Esophagus muscularis mucosa (tissue), 4 donors: ENCODE measurements at regions not wholly inside any gene's neighbourhood (a gene's known extent, or its start where the extent isn't known, plus 50 kb on each side); places are given as distances from the start of the nearest gene placed in this dataset.
"Not testable (repeated sequence)": the region's sequence is repeated elsewhere in the genome, so short reads cannot be mapped to it uniquely, and the experiment has no call there.

ENCODE experiments used
- EP300 ChIP-seq: sonication (generic); formaldehyde crosslinking; IDR thresholded peaks from one replicate; pipeline ENCODE4 v1.6.1; 2017; ENCODE audit warnings: antibody characterized with exemption
- POLR2A ChIP-seq: fragments of 450-650 bp; IDR thresholded peaks from one replicate; pipeline ENCODE4 v1.6.1; 2017; ENCODE audit warnings: antibody characterized with exemption, moderate library complexity, mild to moderate bottlenecking, low read depth
- POLR2AphosphoS5 ChIP-seq, 2 donors: sonication (generic); formaldehyde crosslinking; IDR thresholded peaks; one replicate each; pipeline ENCODE4 v1.6.1; 2017; ENCODE audit warnings: antibody characterized with exemption in 2 of 2
- TF ChIP-seq, protein P1 (sequence below), 3 experiments: fragments of 200-600 bp in 2 of 3; fragments of 450-650 bp in 1 of 3; sonication (generic) in 2 of 3; IDR thresholded peaks; one replicate each; pipeline ENCODE4 v1.5.1; 2017 to 2019; ENCODE audit warnings: antibody characterized with exemption in 3 of 3, mild to moderate bottlenecking in 2 of 3, moderate library complexity in 1 of 3

DNA sequence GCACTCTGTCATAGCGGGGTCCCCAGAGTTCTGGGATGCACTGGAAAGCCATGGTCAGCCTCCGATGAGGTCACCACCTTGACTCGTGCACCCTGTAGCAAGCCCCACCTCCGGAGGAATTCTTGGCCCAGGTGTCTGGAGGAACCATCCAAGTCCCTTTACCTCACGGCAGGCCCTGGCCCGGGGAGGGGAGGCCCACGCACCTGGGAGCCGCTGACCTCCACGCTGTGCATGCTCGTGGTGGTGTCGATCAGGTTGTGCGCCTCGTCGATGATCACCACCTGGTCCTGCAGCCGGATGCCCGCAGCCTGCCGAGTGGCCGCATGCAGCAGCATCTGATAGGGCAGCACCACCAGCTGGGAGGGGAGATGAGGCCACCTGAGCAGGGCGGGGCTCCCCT is 177.3 kb downstream of the KLRB1 start:
- TF ChIP-seq, protein P1, sequence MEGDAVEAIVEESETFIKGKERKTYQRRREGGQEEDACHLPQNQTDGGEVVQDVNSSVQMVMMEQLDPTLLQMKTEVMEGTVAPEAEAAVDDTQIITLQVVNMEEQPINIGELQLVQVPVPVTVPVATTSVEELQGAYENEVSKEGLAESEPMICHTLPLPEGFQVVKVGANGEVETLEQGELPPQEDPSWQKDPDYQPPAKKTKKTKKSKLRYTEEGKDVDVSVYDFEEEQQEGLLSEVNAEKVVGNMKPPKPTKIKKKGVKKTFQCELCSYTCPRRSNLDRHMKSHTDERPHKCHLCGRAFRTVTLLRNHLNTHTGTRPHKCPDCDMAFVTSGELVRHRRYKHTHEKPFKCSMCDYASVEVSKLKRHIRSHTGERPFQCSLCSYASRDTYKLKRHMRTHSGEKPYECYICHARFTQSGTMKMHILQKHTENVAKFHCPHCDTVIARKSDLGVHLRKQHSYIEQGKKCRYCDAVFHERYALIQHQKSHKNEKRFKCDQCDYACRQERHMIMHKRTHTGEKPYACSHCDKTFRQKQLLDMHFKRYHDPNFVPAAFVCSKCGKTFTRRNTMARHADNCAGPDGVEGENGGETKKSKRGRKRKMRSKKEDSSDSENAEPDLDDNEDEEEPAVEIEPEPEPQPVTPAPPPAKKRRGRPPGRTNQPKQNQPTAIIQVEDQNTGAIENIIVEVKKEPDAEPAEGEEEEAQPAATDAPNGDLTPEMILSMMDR (IDR thresholded peaks at IDR 0.05) = not testable (repeated sequence)
- not testable (repeated sequence) for TF ChIP-seq EP300; POLR2A; POLR2AphosphoS5 (IDR thresholded peaks at IDR 0.05)
